ENCODE measurements at regions not wholly inside any gene's neighbourhood (a gene's known extent, or its start where the extent isn't known, plus 50 kb on each side); places are given as distances from the start of the nearest gene placed in this dataset.

GRCh38 chr18:47710451-47710850 is 220.0 kb downstream of the SMAD2 start:
- no peak for TF ChIP-seq CTCF (IDR thresholded peaks at IDR 0.05)
- TF ChIP-seq EZH2phosphoT487 (IDR thresholded peaks at IDR 0.05), result no peak
- TF ChIP-seq EZH2 (IDR thresholded peaks at IDR 0.05), result no peak
